Adrenal gland (tissue), 5 donors: ENCODE measurements at regions not wholly inside any gene's neighbourhood (a gene's known extent, or its start where the extent isn't known, plus 50 kb on each side); places are given as distances from the start of the nearest gene placed in this dataset.

ENCODE experiments used
- CTCF ChIP-seq, 6 experiments: fragments of 450-650 bp in 4 of 6; fragments of 200-600 bp in 2 of 6; sonication (generic) in 1 of 6; IDR thresholded peaks; 1 replicate in 5 of 6; 2 replicates in 1 of 6; pipeline versions ENCODE4 v1.5.1 to v1.8.0; 2016 to 2021; ENCODE audit warnings: antibody characterized with exemption in 6 of 6, mild to moderate bottlenecking in 2 of 6, moderate library complexity in 1 of 6
- POLR2A ChIP-seq, 2 donors: fragments of 450-650 bp; IDR thresholded peaks; one replicate each; pipeline ENCODE4 v1.6.1; 2017; ENCODE audit warnings: antibody characterized with exemption in 2 of 2, mild to moderate bottlenecking in 2 of 2, moderate library complexity in 1 of 2
- donor health status: DM: no; HTN: no; CAD: no.

GRCh38 chr9:88733651-88734421, 198.9 kb downstream of the NXNL2 start:
- TF ChIP-seq CTCF (IDR thresholded peaks at IDR 0.05) (no peak), POLR2A (IDR thresholded peaks at IDR 0.05) (no peak)
